ENCODE measurements at regions not wholly inside any gene's neighbourhood (a gene's known extent, or its start where the extent isn't known, plus 50 kb on each side); places are given as distances from the start of the nearest gene placed in this dataset.
"Not testable (repeated sequence)": the region's sequence is repeated elsewhere in the genome, so short reads cannot be mapped to it uniquely, and the experiment has no call there.

DNA sequence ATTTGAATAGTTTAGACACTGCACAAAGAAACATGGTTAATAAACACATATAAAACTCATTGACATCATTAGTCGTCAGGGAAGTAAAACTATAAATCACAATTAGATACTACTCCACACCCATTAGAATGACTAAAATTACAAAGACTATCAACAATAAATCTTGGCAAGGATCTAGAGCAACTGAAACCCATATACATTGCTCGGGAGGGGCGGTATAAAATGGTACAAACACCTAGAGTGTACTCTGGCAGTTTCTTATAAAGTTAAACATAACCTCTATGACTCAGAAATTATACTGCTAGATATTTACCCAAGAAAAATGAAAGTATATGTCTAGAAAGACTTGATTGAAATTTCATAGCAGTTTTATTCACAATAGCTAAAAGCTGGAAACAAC, 434.2 kb downstream of the RWDD3 start:
- no peak for DNase-seq (ENCODE audit: low read depth in 2 of 2)

DNA sequence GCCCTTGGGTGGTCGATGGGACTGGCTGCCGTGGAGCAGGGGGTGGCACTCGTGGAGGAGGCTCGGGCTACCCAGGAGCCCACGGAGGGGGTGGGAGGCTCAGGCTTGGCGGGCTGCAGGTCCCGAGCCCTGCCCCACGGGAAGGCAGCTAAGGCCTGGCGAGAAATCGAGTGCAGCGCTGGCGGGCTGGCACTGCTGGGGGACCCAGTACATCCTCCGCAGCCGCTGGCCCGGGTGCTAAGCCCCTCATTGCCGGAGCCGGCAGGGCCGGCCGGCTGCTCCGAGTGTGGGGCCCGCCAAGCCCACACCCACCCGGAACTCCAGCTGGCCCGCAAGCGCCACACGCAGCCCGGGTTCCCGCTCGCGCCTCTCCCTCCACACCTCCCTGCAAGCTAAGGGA, 435.6 kb downstream of the RWDD3 start:
- DNase-seq (ENCODE audit: low read depth in 2 of 2) = not testable (repeated sequence)

DNA sequence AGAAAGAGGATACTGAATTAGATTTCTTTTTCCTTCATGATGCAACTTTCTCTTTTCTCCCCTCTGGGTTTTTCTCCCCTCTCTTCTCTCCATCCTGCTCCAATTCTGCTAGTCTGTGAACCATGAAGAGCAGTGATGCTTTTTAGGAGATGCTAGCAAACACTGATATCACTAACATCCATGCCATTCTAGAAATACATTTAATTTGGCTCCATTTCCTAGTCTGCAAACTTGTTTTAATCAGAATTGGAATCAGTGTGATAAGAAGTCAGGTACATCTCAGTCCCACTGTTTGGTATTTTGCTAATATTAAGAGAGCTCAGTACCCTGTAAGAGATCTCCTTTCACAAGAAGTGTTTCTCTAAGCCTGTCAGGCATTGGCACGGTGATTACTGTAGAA, 437.1 kb downstream of the RWDD3 start:
- no peak for DNase-seq (ENCODE audit: low read depth in 2 of 2)

DNA sequence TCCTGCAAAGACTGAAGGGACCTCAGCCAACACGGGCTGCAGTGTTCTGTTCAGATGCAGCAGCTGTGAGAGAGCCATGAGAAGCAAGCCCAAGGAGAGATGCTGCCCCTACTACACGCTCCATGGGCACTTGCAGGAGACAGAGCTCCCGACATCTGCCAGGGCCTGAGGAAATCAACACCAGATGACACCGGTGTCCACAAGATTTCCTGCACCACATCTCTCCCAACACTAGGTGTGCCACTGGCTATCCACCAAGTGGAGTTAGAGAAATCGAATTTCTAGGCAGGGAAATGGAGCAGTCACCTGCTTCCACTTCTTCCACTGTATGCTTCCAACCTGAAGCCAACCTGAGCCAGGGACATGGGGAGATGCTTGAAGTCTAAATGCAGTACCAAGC, 445.3 kb downstream of the RWDD3 start:
- DNase-seq (ENCODE audit: low read depth in 2 of 2) = no peak

DNA sequence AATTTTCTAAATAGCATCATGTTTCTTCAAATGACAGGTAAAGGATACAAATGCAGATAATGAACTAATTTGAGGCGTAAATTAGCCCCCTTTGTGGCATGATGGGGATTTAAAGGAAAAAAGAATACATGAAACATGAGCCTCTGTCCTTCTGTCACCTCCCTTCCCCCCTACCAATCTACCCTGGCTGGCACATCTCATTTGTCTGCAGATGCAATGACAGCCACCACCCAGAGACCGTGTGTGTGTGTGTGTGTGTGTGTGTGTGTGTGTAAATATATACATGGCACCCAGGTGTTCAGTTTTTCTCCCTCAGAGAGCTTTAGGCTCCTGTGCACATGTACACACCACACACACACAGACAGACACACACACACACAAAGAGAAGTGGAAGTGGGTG, 451.1 kb downstream of the RWDD3 start:
- DNase-seq (ENCODE audit: low read depth in 2 of 2) = no peak

DNA sequence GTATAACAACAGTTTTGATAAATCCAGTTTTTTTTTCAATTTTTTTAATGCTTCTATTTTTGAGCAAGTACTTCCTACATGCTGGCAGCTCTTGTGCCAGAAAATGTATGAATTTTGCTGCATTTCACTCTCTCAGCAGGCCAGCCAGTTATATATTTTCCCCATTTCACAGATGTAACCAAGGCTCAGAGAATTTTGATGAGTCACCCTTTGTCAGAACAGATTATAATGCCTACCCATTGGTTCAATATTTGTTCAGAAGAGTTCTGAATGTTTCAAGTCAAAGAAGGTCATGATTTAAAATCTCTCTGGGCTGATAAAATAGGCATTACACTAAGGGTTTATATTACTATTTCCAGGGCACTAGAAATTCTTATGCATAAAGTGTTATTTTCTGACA, 452.2 kb downstream of the RWDD3 start:
- no peak for DNase-seq (ENCODE audit: low read depth in 2 of 2)

DNA sequence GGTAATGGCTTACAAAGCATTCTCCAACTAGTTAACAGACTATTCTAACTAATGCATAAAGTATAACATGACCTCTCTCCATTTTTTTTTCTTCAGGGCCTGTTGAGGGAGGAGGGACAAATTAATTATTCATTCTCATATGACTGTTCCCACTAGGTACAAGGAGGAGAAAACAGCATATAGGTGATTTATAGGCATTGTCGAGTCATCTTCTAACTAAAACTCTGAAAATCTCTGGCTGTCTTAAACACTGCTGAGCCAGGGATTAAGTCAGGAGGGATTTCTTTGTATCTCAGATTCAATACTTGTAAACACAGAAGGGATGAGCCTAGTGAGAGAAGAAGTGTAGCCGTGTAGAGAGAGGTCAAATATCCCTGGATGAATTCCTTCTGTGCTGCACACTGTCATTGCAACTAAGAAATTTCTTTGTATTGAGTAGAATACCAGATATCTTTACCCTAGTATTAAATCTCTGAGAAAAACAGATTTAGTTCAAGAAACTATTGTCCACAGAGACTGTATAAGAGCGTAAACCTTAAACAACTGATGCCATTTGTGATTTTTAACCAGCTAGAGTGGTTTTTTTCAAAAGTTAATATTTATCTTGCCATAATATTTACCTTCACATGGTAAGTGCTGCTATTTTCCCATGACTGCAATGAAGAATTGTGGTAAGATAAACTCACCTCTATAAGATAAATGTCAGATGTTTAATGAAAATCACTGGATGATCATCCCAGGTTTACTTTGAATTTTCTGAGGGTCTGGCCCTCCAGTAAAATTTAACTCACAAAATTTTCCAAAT, 465.3 kb downstream of the RWDD3 start:
- DNase-seq (ENCODE audit: low read depth in 2 of 2) = no peak

DNA sequence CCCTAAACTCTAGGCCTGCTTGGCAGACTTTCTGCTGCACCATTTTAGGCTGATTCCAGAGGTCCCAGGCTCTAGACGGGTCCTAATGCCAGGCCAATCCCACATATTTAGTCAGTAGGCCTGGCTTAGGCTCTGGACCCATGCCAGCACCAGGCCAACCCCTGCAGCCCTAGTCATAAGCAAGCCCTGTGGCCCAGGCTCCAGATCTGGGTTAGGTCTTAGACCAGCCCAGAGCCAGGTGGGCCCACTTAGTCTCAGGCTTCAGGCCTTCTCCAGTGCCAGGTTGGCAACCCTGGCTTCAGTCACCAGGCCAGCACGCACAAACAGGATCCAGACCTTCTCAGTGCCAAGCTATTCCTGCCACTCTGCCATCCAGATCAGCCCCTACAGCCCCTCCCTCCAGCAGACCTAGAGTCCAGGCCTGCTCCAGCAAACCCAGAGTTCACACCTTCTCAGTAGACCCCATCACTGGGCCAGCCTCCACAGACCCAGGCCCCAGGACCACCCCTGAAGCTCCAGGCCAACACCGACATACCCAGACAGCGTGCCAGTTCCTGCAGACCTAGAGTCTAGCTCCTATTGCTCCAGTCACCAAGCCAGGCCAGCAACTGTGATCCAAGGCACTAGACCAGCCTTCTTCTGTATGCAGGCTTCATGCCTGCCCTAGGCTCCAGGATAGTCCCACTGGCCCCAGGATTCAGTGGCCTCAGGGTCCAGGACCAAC, 467.6 kb downstream of the RWDD3 start:
- DNase-seq (ENCODE audit: low read depth in 2 of 2) = no peak

DNA sequence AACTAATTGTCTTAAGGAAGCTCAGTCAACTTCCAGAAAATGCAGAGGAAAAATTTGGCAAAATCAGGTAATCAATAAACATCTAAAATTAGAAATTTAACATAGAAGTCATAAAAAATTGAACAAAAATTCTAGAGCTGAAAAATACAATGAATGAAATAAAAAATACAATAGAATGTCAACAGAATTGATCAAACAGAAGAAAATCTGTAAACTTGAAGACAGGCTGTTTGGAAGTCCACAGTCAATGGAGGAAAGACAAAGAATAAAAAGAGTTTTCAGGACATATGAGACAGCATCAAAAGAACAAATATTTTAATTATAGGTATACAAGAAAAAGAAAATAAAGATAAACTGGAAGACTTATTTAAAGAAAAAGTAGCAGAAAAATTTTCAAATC, 469.0 kb downstream of the RWDD3 start:
- DNase-seq (ENCODE audit: low read depth in 2 of 2) = no peak

DNA sequence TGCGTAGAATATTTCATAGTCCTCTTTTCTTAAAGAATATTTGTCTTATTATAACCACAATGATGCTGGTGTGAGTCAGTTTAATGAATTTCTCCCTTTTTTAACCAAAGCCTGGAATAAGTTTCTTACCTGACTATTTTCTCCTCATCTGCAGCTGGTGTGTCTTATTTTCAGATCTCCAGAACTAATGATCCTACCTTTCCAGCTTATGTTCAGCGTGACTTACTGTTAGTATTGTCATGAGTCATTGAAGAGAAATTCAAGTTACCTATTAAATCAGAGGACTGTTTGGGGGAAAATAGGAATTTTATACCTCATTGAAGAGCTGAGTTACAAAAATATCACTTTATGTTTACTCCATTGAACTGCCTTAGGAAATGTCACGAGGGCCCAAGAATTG, 482.1 kb downstream of the RWDD3 start:
- DNase-seq (ENCODE audit: low read depth in 2 of 2) = no peak

DNA sequence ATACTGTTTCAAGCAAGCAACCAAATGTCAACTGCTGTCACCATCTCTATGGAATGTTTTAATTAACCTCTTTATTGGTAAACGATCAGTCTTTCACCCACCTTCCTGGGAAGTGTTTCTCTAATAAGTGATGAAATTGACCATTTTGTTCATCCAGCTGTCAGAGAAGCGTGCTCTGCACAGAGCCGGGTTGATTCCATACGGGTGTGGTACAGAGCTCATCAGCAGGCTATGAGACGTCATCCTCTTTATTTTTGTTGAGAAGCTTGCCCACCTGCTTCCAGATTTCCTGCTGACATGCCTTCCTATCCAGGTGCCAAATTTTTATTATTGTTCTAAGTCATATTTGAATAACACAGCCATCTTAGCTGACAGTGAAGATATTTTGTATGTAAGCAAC, 482.5 kb downstream of the RWDD3 start:
- no peak for DNase-seq (ENCODE audit: low read depth in 2 of 2)

DNA sequence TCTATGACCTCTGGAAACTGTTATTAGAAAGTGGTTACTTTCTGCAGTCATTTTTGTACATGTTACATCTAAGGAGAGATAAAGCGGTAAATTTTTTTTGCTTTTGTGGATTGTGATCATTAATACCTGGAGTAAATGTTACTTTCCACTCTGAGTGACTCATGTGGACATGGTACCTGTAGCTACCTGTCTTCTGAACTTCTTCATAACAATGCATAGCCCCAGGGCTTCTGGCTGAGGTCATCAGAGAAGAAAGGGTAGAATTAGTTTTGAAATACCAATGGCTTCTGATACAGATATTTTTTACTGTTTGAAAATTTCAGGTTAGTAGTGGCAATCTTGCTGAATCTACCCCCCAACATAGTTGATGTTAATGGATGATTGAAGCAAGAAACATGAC, 489.3 kb downstream of the RWDD3 start:
- no peak for DNase-seq (ENCODE audit: low read depth in 2 of 2)

DNA sequence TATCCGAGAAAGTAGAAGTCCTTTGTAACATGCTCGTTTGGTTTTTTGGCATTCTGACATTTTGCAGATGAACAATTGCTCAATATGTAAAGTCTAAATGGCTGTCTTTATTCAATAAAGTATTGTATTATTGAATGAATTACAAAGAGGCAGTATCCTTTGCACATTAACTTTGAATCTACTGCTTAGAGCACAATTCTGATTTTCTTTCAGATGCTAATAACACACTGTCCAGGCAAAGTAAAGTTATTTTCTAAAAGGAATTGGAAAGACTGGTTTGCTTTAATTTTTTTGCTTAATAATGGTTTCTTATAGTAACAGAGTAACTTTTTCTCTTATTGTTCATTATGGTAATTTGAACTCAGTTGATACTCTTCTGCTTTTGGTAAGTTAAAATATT, 494.8 kb downstream of the RWDD3 start:
- DNase-seq (ENCODE audit: low read depth in 2 of 2) = no peak

DNA sequence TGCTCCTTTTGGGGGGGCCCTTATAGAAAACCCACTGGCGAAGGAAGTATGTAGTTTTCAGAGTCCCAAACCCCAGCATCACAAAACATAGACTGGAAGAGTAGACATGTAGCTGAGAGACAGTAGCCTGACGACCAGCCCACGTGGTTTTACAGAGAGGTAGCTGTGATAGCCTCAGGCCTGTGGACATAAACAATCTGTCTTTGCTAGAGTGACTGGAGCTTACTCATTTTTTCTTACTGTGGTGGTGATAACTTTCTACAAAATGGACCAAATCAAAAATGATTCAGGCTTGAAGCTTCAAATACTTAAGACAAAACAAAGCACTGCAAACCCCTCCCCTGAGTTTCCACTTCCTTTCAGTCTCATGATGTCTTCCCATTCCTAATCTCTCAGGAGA, 497.0 kb downstream of the RWDD3 start:
- no peak for DNase-seq (ENCODE audit: low read depth in 2 of 2)

DNA sequence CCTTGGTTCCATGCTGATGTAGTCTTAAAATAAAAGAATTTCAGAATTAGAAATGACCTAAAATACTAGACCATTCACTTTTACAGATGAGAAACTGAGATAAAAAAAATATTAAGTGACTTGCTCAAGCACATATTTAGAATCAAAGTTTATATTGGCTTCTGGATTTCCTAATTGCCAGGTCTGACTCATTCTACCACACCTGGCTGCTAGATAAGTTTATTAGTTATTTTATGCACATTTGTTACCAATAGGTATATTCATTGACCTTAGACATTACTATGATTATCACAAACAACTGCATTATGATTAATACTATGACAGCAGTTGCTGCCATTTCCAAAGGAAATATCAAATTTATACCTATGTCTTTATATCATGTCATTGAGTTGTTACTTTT, 497.5 kb downstream of the RWDD3 start:
- DNase-seq (ENCODE audit: low read depth in 2 of 2) = no peak

DNA sequence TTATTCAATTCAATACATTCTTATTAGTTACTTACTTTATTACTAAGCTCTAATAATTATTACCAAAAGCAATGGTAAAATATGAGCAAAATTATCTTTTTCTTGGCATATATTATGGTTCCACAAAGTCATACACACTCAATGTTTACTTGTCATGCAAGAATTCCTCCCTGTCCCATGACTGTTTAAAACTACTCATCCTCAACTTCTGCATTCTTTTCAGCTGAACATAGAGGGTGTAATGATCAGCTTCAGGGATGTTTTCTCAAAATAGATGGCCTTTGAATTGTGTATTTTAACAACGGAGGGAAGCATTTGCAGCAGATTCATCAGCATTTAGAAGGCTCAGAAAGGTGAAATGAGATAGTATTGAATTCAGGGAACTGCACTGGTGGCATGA, 499.0 kb downstream of the RWDD3 start:
- no peak for DNase-seq (ENCODE audit: low read depth in 2 of 2)

DNA sequence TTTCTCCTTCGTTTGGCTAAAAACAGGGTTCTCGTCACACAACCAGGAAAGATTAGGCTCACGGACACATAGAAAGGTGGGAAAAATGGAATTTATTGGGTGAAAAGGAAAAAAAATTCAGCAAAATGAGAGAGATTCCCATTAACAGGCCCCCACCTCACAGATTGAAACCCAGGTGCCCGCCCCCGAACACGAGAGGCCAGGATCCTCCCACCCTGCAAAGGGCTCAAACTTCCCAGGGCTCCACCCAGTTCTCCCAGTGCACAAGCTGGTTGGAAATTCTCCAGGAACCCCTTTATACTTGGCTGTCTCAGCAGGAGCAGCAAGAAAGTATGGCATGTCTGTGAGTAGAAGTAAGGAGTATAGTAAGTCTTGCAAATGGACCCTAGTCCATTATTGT, 499.7 kb downstream of the RWDD3 start:
- DNase-seq (ENCODE audit: low read depth in 2 of 2) = no peak

DNA sequence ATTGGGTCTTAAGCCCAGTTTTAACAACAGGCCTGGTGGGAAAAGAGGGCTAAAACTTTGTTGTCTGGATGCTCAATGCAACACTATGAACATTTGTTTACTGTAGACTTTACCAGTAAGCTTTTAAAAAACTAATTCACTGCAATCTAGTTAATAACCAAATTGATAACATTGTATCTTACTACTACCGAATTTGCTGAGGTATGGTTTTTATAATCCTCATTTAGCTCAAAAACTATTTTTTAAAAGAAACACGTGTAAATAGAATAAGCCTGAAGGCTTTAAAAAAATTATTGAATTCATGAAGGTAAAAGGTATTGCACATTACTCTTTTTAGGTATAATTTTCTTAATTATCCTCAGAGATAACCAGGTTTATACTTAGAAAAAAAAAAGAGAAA, 500.6 kb downstream of the RWDD3 start:
- DNase-seq (ENCODE audit: low read depth in 2 of 2) = no peak

DNA sequence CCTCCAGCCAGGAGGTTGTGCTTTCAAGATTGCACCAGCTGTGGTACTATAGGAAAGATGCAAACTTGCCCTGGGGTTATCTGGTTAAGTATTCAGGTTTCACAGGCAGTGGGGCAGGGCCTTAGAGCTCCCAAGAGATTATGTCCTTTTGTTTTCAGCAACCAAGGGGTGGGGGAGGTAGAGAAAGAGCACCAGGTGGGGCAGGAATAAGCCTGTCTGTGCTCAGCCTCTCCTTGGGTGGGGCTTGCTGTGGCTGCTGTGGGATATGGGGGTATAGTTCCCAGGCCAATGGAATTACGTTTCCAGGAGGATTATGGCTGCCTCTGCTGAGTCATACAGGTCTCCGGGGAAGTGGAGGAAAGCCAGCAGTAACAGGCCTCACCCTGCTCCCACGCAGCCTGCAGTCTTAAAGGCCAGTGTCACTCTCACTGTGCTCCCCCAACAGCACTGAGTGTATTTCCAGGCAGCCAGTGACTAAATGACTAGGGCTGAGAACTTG, 508.6 kb downstream of the RWDD3 start:
- peak; percentile 6 to 15 for DNase-seq (ENCODE audit: low read depth in 2 of 2)

DNA sequence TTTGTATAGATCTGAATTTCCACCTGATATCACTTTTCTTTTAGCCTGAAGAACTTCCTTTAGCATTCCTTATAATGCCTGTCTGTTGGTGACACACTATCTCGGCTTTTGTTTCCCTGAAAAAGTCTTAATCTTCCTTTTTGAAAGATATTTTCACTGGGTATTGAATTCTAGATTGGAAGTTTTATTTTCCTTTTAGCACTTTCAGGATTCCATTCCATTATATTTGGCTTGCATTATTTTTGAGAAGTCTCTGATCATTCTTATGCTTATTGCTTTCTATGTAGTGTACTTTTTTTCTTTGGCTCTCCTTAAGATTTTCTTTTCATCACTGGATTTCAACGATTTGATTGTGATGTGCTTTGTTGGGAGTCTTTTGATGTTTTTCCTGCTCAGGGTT, 510.7 kb downstream of the RWDD3 start:
- no peak for DNase-seq (ENCODE audit: low read depth in 2 of 2)

DNA sequence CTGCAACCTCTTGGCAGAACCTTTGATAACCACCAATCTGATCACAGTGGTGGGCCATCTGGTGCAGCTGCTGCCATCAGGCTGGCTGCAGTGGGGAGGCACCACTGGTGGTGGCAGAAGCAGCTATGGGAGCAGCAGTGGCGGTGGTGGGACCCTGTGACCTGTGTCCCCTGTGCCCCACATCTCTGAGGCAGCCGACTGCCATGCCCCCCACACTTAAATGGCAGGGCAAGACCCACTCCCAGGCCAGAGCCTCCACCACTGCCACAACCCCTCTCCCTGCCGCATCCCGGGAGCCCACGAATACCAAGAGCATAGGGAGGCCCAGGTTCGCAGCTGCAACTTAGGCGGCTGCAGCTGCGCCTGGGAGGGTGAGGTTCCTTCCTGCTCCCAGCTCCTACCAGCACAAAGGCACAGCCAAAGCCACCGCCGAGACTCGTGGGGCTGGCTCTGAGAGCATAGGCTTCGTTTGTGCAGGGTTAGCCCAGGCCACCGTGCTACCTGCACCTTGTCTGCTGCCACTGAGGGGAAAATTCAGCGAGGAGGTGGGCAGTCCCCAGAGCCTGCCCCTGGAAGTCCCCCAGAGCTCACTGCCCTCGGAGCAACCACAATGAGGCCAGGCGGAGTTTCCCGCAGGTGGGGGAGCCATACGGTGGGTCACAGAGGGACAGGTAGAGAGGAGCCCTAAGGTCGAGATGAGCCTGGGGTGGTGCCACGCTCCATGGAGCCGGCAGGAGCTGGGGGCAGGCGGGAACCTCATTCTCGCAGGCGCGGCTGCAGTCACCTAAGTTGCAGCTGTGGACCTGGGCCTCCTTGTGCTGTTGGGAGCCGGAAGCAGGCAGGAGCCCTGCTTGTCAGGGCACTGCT, 518.7 kb downstream of the RWDD3 start:
- no peak for DNase-seq (ENCODE audit: low read depth in 2 of 2)

DNA sequence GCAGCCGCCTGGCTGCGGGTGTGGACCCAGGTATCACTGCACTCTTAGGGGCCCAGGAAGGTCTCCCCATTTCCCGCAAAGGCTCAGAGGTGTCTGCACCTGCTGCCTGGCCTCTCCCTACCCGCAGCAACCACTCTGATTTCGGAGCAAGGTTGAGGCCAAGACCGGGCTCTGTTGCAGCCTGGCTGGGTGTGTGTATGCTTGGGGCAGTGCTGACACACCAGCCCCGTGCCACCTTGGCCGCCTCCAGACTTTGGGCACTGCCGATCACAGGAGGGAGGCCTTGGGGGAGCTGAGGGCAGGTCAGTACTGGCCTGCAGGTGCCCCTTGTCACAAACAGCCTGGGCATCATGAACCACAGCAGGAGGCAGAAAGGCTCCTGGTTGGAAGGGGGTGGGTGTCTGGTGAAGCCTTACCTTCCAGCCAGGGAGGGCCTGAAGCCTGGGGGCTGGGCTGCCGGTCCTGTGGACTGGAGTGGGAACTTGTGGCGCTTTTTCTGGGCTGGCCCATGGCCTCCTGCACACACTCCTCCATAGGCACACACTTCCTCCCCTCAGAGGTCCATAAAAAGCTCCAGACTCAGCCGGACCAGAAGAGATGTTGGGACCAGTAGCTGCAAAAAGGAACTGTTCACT, 519.5 kb downstream of the RWDD3 start:
- no peak for DNase-seq (ENCODE audit: low read depth in 2 of 2)
